DND-41 (cell line): ENCODE measurements at regions not wholly inside any gene's neighbourhood (a gene's known extent, or its start where the extent isn't known, plus 50 kb on each side); places are given as distances from the start of the nearest gene placed in this dataset.
A peak's percentile ranks its signal among the peaks of the same experiment; 100 is the strongest.
"Not testable (repeated sequence)": the region's sequence is repeated elsewhere in the genome, so short reads cannot be mapped to it uniquely, and the experiment has no call there.

Experiments used
- ATAC-seq: fragments of 200-7000 bp; cut with Tn5 transposase; 3 replicates; pipeline ENCODE4 v1.9.1; 2021; ENCODE audit warnings: low read depth; ENCODE audit not compliant: insufficient read depth
- DNase-seq: peaks from one replicate; pipeline ENCODE4 v3.0.0-alpha.2; 2020
- H2AFZ ChIP-seq: 2 replicates; pipeline ENCODE4 v1.6.0; 2012; ENCODE audit warnings: low read depth, low read length
- H3K27ac ChIP-seq: 2 replicates; pipeline ENCODE4 v1.5.1; 2012; ENCODE audit warnings: low read length, inconsistent platforms
- H3K27me3 ChIP-seq: fragments of 200-600 bp; sonication (generic); 2 replicates; pipeline ENCODE4 v1.6.0; 2012; ENCODE audit warnings: low read length, mild to moderate bottlenecking, inconsistent platforms; ENCODE audit not compliant: insufficient read depth, poor library complexity
- H3K36me3 ChIP-seq: 2 replicates; pipeline ENCODE4 v1.5.1; 2012; ENCODE audit warnings: low read length, inconsistent platforms; ENCODE audit not compliant: insufficient read depth
- H3K4me1 ChIP-seq: 2 replicates; pipeline ENCODE4 v1.5.1; 2012; ENCODE audit warnings: mild to moderate bottlenecking, low read length; ENCODE audit not compliant: insufficient read depth
- H3K4me2 ChIP-seq: 2 replicates; pipeline ENCODE4 v1.6.0; 2012; ENCODE audit warnings: mild to moderate bottlenecking, moderate library complexity, low read length, inconsistent platforms; ENCODE audit not compliant: insufficient read depth
- H3K4me3 ChIP-seq, 2 experiments: fragments of 200-600 bp in 1 of 2; shearing (Covaris generic) in 1 of 2; 2 replicates each; pipeline ENCODE4 v1.5.1; 2012 to 2016; ENCODE audit warnings: inconsistent platforms in 2 of 2, low read length in 2 of 2, mild to moderate bottlenecking in 2 of 2, low read depth in 1 of 2, moderate library complexity in 1 of 2
- H3K79me2 ChIP-seq: 2 replicates; pipeline ENCODE4 v1.6.0; 2012; ENCODE audit warnings: low read length, inconsistent platforms; ENCODE audit not compliant: insufficient read depth
- H3K9ac ChIP-seq: 2 replicates; pipeline ENCODE4 v1.6.0; 2012; ENCODE audit warnings: low read depth, mild to moderate bottlenecking, inconsistent platforms, low read length, moderate library complexity
- H3K9me3 ChIP-seq: 2 replicates; pipeline ENCODE4 v1.5.1; 2012; ENCODE audit warnings: low read length, moderate library complexity, mild to moderate bottlenecking, inconsistent platforms; ENCODE audit not compliant: insufficient read depth, severe bottlenecking
- H4K20me1 ChIP-seq: 2 replicates; pipeline ENCODE4 v1.6.0; 2012; ENCODE audit warnings: low read length; ENCODE audit not compliant: insufficient read depth
- EZH2 ChIP-seq: IDR thresholded peaks from 3 replicates; pipeline ENCODE4 v1.6.1; 2012; ENCODE audit warnings: borderline replicate concordance, low read depth, mild to moderate bottlenecking, moderate library complexity, low read length, inconsistent platforms; ENCODE audit not compliant: severe bottlenecking
- TF ChIP-seq, protein P1 (sequence below): IDR thresholded peaks from 2 replicates; pipeline ENCODE4 v1.5.1; 2012; ENCODE audit warnings: borderline replicate concordance, low read length, moderate library complexity, mild to moderate bottlenecking; ENCODE audit not compliant: poor library complexity, severe bottlenecking; ENCODE audit errors: extremely low read depth

DNA sequence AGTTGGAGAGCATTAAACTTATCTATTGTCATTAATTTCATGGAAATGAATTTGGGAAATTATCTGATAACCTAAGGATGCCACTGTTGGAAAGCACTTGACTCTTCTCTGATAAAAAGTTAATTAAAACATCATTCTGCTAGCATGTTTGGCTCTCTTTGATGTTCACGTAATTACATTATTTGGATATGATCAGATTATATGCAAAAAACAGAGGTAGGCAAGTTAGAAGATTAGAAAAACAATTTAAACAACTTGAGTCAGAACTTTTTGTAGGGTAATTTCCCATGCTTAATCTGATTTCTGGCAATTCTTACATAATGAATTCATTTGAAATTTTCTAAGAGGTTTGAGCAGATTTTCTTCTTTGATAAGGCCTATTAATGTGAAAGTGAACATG lies 882.9 kb downstream of the TRAM1L1 start:
- H3K79me2 ChIP-seq = no peaks in the 10 kb centered on the region
- H3K4me1 ChIP-seq = no peaks in the 10 kb centered on the region
- ATAC-seq (no peak), DNase-seq (no peak)
- no peaks in the 10 kb centered on the region for H3K36me3 ChIP-seq
- no peak overlapping the region for H3K4me2 ChIP-seq
- H3K4me3 ChIP-seq = no peak overlapping the region
- H4K20me1 ChIP-seq = no peaks in the 10 kb centered on the region
- TF ChIP-seq EZH2 = no peak
- TF ChIP-seq, protein P1, sequence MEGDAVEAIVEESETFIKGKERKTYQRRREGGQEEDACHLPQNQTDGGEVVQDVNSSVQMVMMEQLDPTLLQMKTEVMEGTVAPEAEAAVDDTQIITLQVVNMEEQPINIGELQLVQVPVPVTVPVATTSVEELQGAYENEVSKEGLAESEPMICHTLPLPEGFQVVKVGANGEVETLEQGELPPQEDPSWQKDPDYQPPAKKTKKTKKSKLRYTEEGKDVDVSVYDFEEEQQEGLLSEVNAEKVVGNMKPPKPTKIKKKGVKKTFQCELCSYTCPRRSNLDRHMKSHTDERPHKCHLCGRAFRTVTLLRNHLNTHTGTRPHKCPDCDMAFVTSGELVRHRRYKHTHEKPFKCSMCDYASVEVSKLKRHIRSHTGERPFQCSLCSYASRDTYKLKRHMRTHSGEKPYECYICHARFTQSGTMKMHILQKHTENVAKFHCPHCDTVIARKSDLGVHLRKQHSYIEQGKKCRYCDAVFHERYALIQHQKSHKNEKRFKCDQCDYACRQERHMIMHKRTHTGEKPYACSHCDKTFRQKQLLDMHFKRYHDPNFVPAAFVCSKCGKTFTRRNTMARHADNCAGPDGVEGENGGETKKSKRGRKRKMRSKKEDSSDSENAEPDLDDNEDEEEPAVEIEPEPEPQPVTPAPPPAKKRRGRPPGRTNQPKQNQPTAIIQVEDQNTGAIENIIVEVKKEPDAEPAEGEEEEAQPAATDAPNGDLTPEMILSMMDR = no peak
- H2AFZ ChIP-seq = no peak overlapping the region
- no peaks in the 10 kb centered on the region for H3K27me3 ChIP-seq
- no peaks in the 10 kb centered on the region for H3K9me3 ChIP-seq
- no peak overlapping the region for H3K27ac ChIP-seq
- H3K9ac ChIP-seq = no peak overlapping the region

DNA sequence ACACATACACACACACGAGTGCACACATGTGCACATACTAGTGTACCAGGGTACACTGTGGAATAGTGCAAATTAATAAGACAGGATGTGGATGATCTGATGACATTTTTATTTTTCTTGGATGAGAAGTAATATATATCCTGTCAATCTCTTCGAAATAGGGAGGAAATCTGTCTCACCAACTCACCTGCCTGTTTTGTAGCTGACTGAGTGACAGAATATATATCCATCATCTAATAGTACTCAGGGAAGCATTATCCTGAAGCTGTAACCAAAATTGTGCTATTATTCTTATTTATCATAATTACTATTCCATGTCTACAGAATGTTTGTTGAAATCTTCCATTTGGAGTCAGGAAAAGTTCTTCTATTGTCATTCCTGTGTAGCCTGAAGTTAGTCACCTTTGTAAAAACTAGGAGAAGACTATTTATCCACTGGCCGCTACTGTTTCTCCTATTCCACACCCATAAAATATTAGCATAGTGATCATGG lies 888.0 kb downstream of the TRAM1L1 start:
- Histone ChIP-seq H3K27ac (no peak overlapping the region), H3K9ac (no peak overlapping the region), H3K4me3 (no peak overlapping the region), H3K9me3 (no peaks in the 10 kb centered on the region), H3K4me2 (no peak overlapping the region), H3K79me2 (no peaks in the 10 kb centered on the region), H2AFZ (no peak overlapping the region), H3K4me1 (no peaks in the 10 kb centered on the region), H3K36me3 (no peaks in the 10 kb centered on the region), H4K20me1 (no peaks in the 10 kb centered on the region), H3K27me3 (no peaks in the 10 kb centered on the region)
- TF ChIP-seq, protein P1 = no peak
- TF ChIP-seq EZH2 = no peak
- DNase-seq = no peak
- ATAC-seq = no peak

DNA sequence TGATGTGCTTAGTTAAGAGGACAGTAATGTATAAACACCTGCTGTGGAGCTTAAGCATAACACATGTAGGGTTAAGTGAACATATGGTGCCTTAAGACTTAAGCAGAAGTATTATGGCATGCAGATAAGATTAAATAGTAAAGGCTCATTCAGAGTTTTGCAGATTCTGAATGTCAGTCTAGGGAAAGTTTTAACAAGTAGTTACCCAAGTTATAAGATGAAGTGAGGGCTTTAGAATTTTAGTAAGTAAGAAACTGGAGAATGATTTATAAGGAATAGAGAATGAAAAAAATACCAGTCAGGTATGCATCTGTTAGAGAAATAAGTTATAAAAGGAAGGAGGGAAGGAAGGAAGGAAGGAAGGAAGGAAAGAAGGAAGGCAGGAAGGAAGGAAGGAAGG lies 902.1 kb downstream of the TRAM1L1 start:
- H2AFZ ChIP-seq = no peak overlapping the region
- H3K27me3 ChIP-seq = peaks cover 4% of the 10 kb centered on the region
- ATAC-seq = no peak
- no peak overlapping the region for H3K4me3 ChIP-seq
- H3K27ac ChIP-seq = no peak overlapping the region
- no peak for DNase-seq
- no peak overlapping the region for H3K4me2 ChIP-seq
- no peaks in the 10 kb centered on the region for H3K9me3 ChIP-seq
- TF ChIP-seq EZH2 = no peak
- TF ChIP-seq, protein P1 = no peak
- H3K9ac ChIP-seq = no peak overlapping the region
- H3K79me2 ChIP-seq = no peaks in the 10 kb centered on the region
- H4K20me1 ChIP-seq = no peaks in the 10 kb centered on the region
- no peaks in the 10 kb centered on the region for H3K36me3 ChIP-seq
- H3K4me1 ChIP-seq = 0 out of 2 replicates have a peak, but pooled peaks cover 2% of the 10 kb centered on the region

DNA sequence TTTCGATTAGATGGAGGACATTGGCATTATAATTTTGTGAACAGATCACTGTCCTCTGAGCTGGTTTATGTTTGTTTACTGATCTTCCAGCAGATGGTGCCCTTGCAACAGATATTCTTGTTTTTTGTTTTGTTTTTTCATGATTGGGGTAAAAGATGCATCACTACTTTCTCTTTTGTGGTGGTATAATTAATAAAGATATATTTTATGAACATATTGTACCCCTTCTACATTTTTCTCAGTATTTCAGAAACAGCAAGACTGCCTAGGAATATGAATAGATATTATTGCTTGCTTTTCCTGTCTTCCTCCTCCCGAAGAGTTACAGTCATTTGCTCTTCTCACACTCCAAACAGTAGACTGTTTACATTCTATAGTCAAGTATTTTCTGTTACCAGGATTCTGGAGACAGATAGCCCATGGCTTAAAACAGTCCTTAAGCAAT lies 905.2 kb downstream of the TRAM1L1 start:
- TF ChIP-seq, protein P1 = peak; percentile 64
- TF ChIP-seq EZH2 = no peak
- no peak overlapping the region for H3K4me3 ChIP-seq
- H3K36me3 ChIP-seq = no peaks in the 10 kb centered on the region
- H3K9me3 ChIP-seq = no peaks in the 10 kb centered on the region
- H3K4me2 ChIP-seq = peak overlapping the region; percentile 42; the same call in 1 of the 2 replicates
- H2AFZ ChIP-seq = peak overlapping the region; percentile 49; the same call in 1 of the 2 replicates
- H4K20me1 ChIP-seq = no peaks in the 10 kb centered on the region
- DNase-seq = no peak
- ATAC-seq = no peak
- H3K27ac ChIP-seq = no peak overlapping the region
- H3K4me1 ChIP-seq = 0 out of 2 replicates have a peak, but pooled peaks cover 2% of the 10 kb centered on the region
- no peaks in the 10 kb centered on the region for H3K79me2 ChIP-seq
- no peak overlapping the region for H3K9ac ChIP-seq
- peaks cover 4% of the 10 kb centered on the region for H3K27me3 ChIP-seq

DNA sequence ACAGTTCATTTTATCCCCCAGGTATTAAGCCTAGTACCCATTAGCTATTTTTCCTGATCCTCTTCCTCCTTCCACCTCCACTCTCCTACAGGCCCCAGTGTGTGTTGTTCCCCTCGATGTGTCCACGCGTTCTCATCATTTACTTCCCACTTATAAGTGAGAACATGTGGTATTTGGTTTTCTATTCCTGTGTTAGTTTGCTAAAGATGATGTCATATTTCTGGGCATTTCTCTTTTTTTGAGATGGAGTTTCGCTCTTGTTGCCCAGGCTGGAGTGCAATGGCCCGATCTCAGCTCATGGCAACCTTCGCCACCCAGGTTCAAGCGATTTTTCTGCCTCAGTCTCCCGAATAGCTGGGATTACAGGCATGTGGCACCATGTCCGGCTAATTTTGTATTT lies 934.0 kb downstream of the TRAM1L1 start:
- not testable (repeated sequence) for H3K9me3 ChIP-seq, H3K27me3 ChIP-seq, H4K20me1 ChIP-seq, H3K4me2 ChIP-seq, H2AFZ ChIP-seq, H3K9ac ChIP-seq, H3K79me2 ChIP-seq, H3K4me1 ChIP-seq, ATAC-seq, DNase-seq, H3K4me3 ChIP-seq, H3K36me3 ChIP-seq, H3K27ac ChIP-seq
